A673 (cell line): ENCODE measurements at regions not wholly inside any gene's neighbourhood (a gene's known extent, or its start where the extent isn't known, plus 50 kb on each side); places are given as distances from the start of the nearest gene placed in this dataset.

Source experiments
- BruUV-seq: library from RNA; stranded (reverse); fragments of 400-500 nt; replicated peaks from 2 replicates; lab custom pipeline; 2021; lab: Mats Ljungman, UMichigan
- CTCF ChIA-PET: fragments of 300-600 bp; sonication (Branson Sonifier 250); formaldehyde crosslinking; loops from one replicate; lab custom pipeline; 2022; ENCODE audit warnings: antibody characterized with exemption; lab: Charles Lee
- POLR2A ChIA-PET: fragments of 300-600 bp; sonication (Branson Sonifier 250); formaldehyde crosslinking; loops from one replicate; lab custom pipeline; 2022; ENCODE audit warnings: antibody characterized with exemption; ENCODE audit not compliant: low non-redundant PET; lab: Charles Lee
- DNase-seq: peaks from one replicate; pipeline ENCODE4 v3.0.0-alpha.2; 2015; ENCODE audit warnings: low spot score
- H3K27ac ChIP-seq: fragments of 200-600 bp; sonication (generic); 2 replicates; pipeline ENCODE4 v1.5.1; 2016; ENCODE audit warnings: mixed run types, low read depth, mild to moderate bottlenecking, mixed read lengths, antibody characterized with exemption, low read length; ENCODE audit not compliant: poor library complexity, severe bottlenecking
- H3K27me3 ChIP-seq: fragments of 200-600 bp; sonication (generic); replicated peaks from 2 replicates; pipeline ENCODE4 v1.6.1; 2017; ENCODE audit warnings: mixed run types, low read depth, mild to moderate bottlenecking, mixed read lengths, antibody characterized with exemption, low read length; ENCODE audit not compliant: insufficient read depth, poor library complexity
- H3K36me3 ChIP-seq: fragments of 200-600 bp; sonication (generic); 2 replicates; pipeline ENCODE4 v1.6.1; 2016; ENCODE audit warnings: mixed run types, mild to moderate bottlenecking, mixed read lengths, antibody characterized with exemption, low read length; ENCODE audit not compliant: insufficient read depth, poor library complexity, severe bottlenecking
- H3K4me1 ChIP-seq: fragments of 200-600 bp; sonication (generic); 2 replicates; pipeline ENCODE4 v1.6.1; 2017; ENCODE audit warnings: mixed run types, mild to moderate bottlenecking, mixed read lengths, antibody characterized with exemption, low read length; ENCODE audit not compliant: insufficient read depth, poor library complexity, severe bottlenecking
- H3K4me3 ChIP-seq: fragments of 200-600 bp; sonication (generic); 2 replicates; pipeline ENCODE4 v1.5.1; 2016; ENCODE audit warnings: low read depth, mixed run types, mild to moderate bottlenecking, mixed read lengths, low read length; ENCODE audit not compliant: poor library complexity, severe bottlenecking
- H3K9me3 ChIP-seq: fragments of 200-600 bp; sonication (generic); 2 replicates; pipeline ENCODE4 v1.6.1; 2016; ENCODE audit warnings: mixed run types, low read depth, mild to moderate bottlenecking, mixed read lengths, antibody characterized with exemption, low read length; ENCODE audit not compliant: poor library complexity, severe bottlenecking
- CTCF ChIP-seq: fragments of 300-800, 200-600 bp; sonication (generic); conservative IDR thresholded peaks from 2 replicates; pipeline ENCODE4 v1.5.1; 2017; ENCODE audit warnings: low read depth, mild to moderate bottlenecking, antibody characterized with exemption, low read length, moderate library complexity, mixed read lengths
- EZH2 ChIP-seq: fragments of 200-600 bp; sonication (generic); IDR thresholded peaks from 2 replicates; pipeline ENCODE4 v1.6.1; 2017; ENCODE audit warnings: borderline replicate concordance, low read depth, mild to moderate bottlenecking, mixed read lengths, antibody characterized with exemption, low read length; ENCODE audit not compliant: poor library complexity, severe bottlenecking
- intact Hi-C: fragments of 100-400 bp; cut with micrococcal nuclease; formaldehyde crosslinking; loops from one replicate; pipeline ENCODE4 v1.10.0; 2022; ENCODE audit not compliant: unreplicated experiment

- Histone ChIP-seq H3K27ac (no peak overlapping the region), H3K9me3 (no peaks in the 10 kb centered on the region), H3K4me3 (no peak overlapping the region), H3K36me3 (no peaks in the 10 kb centered on the region), H3K4me1 (peaks cover 4% of the 10 kb centered on the region), H3K27me3 (peaks cover 15% of the 10 kb centered on the region)
- TF ChIP-seq EZH2: no peak
- DNase-seq: peak; percentile 21
- no TSS peak for BruUV-seq
- intact Hi-C loops: no loop called here
- ChIA-PET CTCF (no interaction called here), POLR2A (no interaction called here)
Observed at GRCh38 chr1:226482975-226483700, 65.4 kb upstream of the STUM start.

GRCh38 chr1:226485192-226485591 is 63.4 kb upstream of the STUM start:
- CTCF ChIA-PET: no interaction called here

GRCh38 chr1:226486161-226486560 is 62.4 kb upstream of the STUM start:
- ChIA-PET POLR2A (no interaction called here), CTCF (no interaction called here)
- H3K4me3 ChIP-seq: no peak overlapping the region
- H3K27me3 ChIP-seq: peaks cover 15% of the 10 kb centered on the region
- no peaks in the 10 kb centered on the region for H3K9me3 ChIP-seq
- H3K4me1 ChIP-seq: no peaks in the 10 kb centered on the region
- no peak for DNase-seq
- TF ChIP-seq CTCF: no peak
- no peak for TF ChIP-seq EZH2
- intact Hi-C loops: no loop called here
- H3K27ac ChIP-seq: no peak overlapping the region
- H3K36me3 ChIP-seq: no peaks in the 10 kb centered on the region
- BruUV-seq: no TSS peak

More at GRCh38 chr1:226485192-226485591, 63.4 kb upstream of the STUM start:
- H3K36me3 ChIP-seq: no peaks in the 10 kb centered on the region
- no peak for DNase-seq
- no peak overlapping the region for H3K27ac ChIP-seq
- peaks cover 15% of the 10 kb centered on the region for H3K27me3 ChIP-seq
- POLR2A ChIA-PET: no interaction called here
- TF ChIP-seq CTCF: no peak
- TF ChIP-seq EZH2: no peak
- no peaks in the 10 kb centered on the region for H3K9me3 ChIP-seq
- no TSS peak for BruUV-seq
- H3K4me1 ChIP-seq: no peaks in the 10 kb centered on the region
- H3K4me3 ChIP-seq: no peak overlapping the region
- intact Hi-C loops: no loop called here

- intact Hi-C loops: no loop called here
Observed at GRCh38 chr1:226487921-226488320, 60.6 kb upstream of the STUM start.

More at GRCh38 chr1:226487921-226488320, 60.6 kb upstream of the STUM start:
- BruUV-seq: no TSS peak
- Histone ChIP-seq H3K36me3 (no peaks in the 10 kb centered on the region), H3K27me3 (peaks cover 15% of the 10 kb centered on the region), H3K27ac (no peak overlapping the region), H3K4me1 (no peaks in the 10 kb centered on the region), H3K9me3 (no peaks in the 10 kb centered on the region), H3K4me3 (no peak overlapping the region)
- POLR2A ChIA-PET: no interaction called here
- DNase-seq: no peak
- TF ChIP-seq CTCF (no peak), EZH2 (no peak)
- CTCF ChIA-PET: no interaction called here
